Ascending aorta (tissue), 2 donors: ENCODE measurements at regions not wholly inside any gene's neighbourhood (a gene's known extent, or its start where the extent isn't known, plus 50 kb on each side); places are given as distances from the start of the nearest gene placed in this dataset.
A peak's percentile ranks its signal among the peaks of the same experiment; 100 is the strongest.

Experiments
- DNase-seq, 2 donors: peaks; one replicate each; pipeline ENCODE4 v3.0.0-alpha.2; 2019; ENCODE audit warnings: low spot score in 2 of 2
- H3K27ac ChIP-seq, 2 donors: fragments of 200-600 bp; sonication (generic); one replicate each; pipeline ENCODE4 v1.5.1; 2016 to 2017; ENCODE audit warnings: mild to moderate bottlenecking in 1 of 2
- H3K27me3 ChIP-seq: fragments of 200-600 bp; sonication (generic); one replicate; pipeline ENCODE4 v1.5.1; 2017
- H3K36me3 ChIP-seq, 2 donors: fragments of 200-600 bp; sonication (generic); one replicate each; pipeline ENCODE4 v1.5.1; 2016
- H3K4me1 ChIP-seq, 2 donors: fragments of 200-600 bp; sonication (generic); one replicate each; pipeline ENCODE4 v1.5.1; 2016 to 2017; ENCODE audit warnings: mild to moderate bottlenecking in 1 of 2
- H3K4me3 ChIP-seq, 2 donors: fragments of 200-600 bp; sonication (generic); one replicate each; pipeline ENCODE4 v1.5.1; 2016 to 2017; ENCODE audit warnings: mild to moderate bottlenecking in 1 of 2
- H3K9me3 ChIP-seq, 2 donors: fragments of 200-600 bp; sonication (generic); one replicate each; pipeline ENCODE4 v1.5.1; 2016
- intact Hi-C: fragments of 100-400 bp; cut with DNase I; formaldehyde crosslinking; loops from one replicate; pipeline ENCODE4 v1.15.1; 2023
- TF ChIP-seq, protein P1 (sequence below), 3 experiments: fragments of 200-600 bp in 2 of 3; fragments of 450-650 bp in 1 of 3; sonication (generic) in 2 of 3; IDR thresholded peaks; one replicate each; pipeline ENCODE4 v1.5.1; 2016 to 2019; ENCODE audit warnings: antibody characterized with exemption in 3 of 3, mild to moderate bottlenecking in 1 of 3, moderate library complexity in 1 of 3

DNA sequence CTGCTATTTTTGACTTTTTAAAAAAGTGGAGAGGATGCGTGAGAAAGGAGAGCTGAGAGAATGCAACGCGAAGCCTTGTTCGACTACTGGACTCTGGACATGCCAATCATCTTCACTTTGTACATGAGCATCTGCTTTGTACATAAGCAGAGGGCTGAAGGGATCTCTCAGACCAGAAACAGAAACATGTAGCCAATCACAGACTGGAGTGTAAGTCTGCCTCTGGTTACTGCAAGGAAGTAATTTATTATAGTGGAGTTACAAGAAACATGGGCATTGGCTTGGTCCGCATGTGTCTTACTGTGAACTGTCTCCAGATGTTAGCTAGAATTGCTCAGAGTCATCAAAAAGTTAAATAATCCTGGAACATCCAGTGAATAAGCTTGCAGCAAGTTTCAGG is 190.0 kb upstream of the GRAMD2B start:
- Histone ChIP-seq H3K27ac (no peak overlapping the region), H3K27me3 (no peaks in the 10 kb centered on the region), H3K36me3 (no peaks in the 10 kb centered on the region), H3K4me1 (no peaks in the 10 kb centered on the region), H3K9me3 (no peaks in the 10 kb centered on the region), H3K4me3 (no peak overlapping the region)
- intact Hi-C loops, result no loop called here
- TF ChIP-seq, protein P1, sequence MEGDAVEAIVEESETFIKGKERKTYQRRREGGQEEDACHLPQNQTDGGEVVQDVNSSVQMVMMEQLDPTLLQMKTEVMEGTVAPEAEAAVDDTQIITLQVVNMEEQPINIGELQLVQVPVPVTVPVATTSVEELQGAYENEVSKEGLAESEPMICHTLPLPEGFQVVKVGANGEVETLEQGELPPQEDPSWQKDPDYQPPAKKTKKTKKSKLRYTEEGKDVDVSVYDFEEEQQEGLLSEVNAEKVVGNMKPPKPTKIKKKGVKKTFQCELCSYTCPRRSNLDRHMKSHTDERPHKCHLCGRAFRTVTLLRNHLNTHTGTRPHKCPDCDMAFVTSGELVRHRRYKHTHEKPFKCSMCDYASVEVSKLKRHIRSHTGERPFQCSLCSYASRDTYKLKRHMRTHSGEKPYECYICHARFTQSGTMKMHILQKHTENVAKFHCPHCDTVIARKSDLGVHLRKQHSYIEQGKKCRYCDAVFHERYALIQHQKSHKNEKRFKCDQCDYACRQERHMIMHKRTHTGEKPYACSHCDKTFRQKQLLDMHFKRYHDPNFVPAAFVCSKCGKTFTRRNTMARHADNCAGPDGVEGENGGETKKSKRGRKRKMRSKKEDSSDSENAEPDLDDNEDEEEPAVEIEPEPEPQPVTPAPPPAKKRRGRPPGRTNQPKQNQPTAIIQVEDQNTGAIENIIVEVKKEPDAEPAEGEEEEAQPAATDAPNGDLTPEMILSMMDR (IDR thresholded peaks at IDR 0.05), result no peak
- DNase-seq, result no peak

- Histone ChIP-seq H3K36me3 (no peaks in the 10 kb centered on the region), H3K9me3 (no peaks in the 10 kb centered on the region), H3K4me3 (no peak overlapping the region), H3K4me1 (no peaks in the 10 kb centered on the region), H3K27ac (no peak overlapping the region), H3K27me3 (no peaks in the 10 kb centered on the region)
- intact Hi-C loops, result no loop called here
- no peak for DNase-seq
- TF ChIP-seq, protein P1 (IDR thresholded peaks at IDR 0.05), result peak in 1 of 3 experiments; percentile 14
Observed at GRCh38 chr5:126234563-126235195, 188.5 kb upstream of the GRAMD2B start.

DNA sequence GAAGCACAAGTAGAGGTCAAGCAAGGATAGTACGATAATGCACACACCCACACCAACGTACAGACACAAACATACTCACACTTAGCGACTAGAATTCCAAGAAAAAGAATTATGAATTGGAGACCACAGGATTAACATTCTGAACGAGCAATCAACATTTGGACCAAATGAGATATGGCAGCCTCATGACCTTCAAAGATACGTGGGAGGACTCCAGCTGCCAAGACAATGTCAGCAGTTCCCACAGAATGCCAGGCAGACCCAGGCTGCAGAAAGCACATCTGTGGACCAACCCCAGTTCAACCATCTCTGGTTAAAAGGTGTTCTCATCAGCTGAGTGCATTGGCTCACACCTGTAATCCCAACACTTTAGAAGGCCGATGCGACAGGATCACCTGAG is 187.6 kb upstream of the GRAMD2B start:
- Histone ChIP-seq H3K27ac (no peak overlapping the region), H3K27me3 (no peaks in the 10 kb centered on the region), H3K36me3 (no peaks in the 10 kb centered on the region), H3K4me1 (no peaks in the 10 kb centered on the region), H3K9me3 (no peaks in the 10 kb centered on the region), H3K4me3 (no peak overlapping the region)
- no peak for DNase-seq
- intact Hi-C loops, result no loop called here
- TF ChIP-seq, protein P1 (IDR thresholded peaks at IDR 0.05), result no peak

- H3K27me3 ChIP-seq, result no peaks in the 10 kb centered on the region
- TF ChIP-seq, protein P1 (IDR thresholded peaks at IDR 0.05), result no peak
- no peaks in the 10 kb centered on the region for H3K4me1 ChIP-seq
Observed at GRCh38 chr5:126236994-126237393, 186.2 kb upstream of the GRAMD2B start.

DNA sequence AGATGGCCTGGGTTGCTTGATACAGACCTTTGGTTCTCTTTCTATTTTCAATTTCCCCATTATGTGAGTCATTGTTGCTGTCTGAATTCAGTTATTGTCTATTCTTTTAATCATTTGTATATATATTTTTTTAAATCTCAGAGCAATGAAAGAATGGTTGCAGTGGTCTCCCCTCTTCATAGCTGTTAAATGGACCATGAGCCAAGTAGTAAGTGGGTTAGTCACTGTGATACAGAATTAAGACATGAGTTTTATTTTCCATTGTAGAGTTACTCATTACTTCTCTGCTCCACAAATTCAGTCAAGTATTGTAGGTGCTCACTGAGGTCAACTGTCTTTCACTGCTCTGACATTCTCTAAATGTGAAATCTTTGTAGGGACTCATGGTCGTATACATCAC is 174.6 kb upstream of the GRAMD2B start:
- intact Hi-C loops, result no loop called here
- DNase-seq, result no peak
- Histone ChIP-seq H3K27me3 (no peaks in the 10 kb centered on the region), H3K27ac (no peak overlapping the region), H3K4me1 (no peaks in the 10 kb centered on the region), H3K4me3 (no peak overlapping the region), H3K9me3 (no peaks in the 10 kb centered on the region), H3K36me3 (no peaks in the 10 kb centered on the region)
- TF ChIP-seq, protein P1 (IDR thresholded peaks at IDR 0.05), result no peak

More at GRCh38 chr5:126236994-126237393, 186.2 kb upstream of the GRAMD2B start:
- Histone ChIP-seq H3K36me3 (no peaks in the 10 kb centered on the region), H3K27ac (no peak overlapping the region), H3K4me3 (no peak overlapping the region), H3K9me3 (no peaks in the 10 kb centered on the region)
- DNase-seq, result no peak
- intact Hi-C loops, result no loop called here

DNA sequence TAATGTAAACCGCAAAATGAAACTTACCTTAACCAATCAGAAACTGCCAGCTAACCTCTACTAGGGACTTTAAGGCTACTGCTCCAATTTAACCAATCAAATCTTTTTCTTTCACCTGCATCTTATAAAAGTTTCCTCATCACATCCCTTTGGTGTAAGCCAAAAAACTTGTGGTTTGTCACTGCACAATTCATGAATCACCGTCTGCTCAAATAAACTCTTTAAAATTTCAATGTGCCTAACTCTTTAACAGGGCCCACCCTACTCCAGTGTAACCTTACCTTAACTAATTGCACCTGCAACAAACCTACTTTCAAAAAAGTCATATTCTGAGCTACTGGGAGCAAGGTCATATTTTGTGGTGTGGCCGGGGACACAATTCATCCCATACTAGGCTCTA is 172.2 kb upstream of the GRAMD2B start:
- Histone ChIP-seq H3K4me1 (no peaks in the 10 kb centered on the region), H3K27me3 (no peaks in the 10 kb centered on the region), H3K36me3 (no peaks in the 10 kb centered on the region), H3K4me3 (no peak overlapping the region), H3K27ac (no peak overlapping the region), H3K9me3 (no peaks in the 10 kb centered on the region)
- no peak for DNase-seq
- intact Hi-C loops, result no loop called here
- TF ChIP-seq, protein P1 (IDR thresholded peaks at IDR 0.05), result no peak
